ENCODE measurements at regions not wholly inside any gene's neighbourhood (a gene's known extent, or its start where the extent isn't known, plus 50 kb on each side); places are given as distances from the start of the nearest gene placed in this dataset.

GRCh38 chr6:85023721-85024120 lies 259.3 kb upstream of the TBX18 start (continued):
- no peak for TF ChIP-seq ESRRB (CRISPR knock-in tag; IDR thresholded peaks at IDR 0.05; ENCODE audit: borderline replicate concordance)
- no peak for TF ChIP-seq JUND (IDR thresholded peaks at IDR 0.05; ENCODE audit: borderline replicate concordance, low read depth, low read length)
- TF ChIP-seq JUND (tag; IDR thresholded peaks at IDR 0.05; ENCODE audit: borderline replicate concordance, low read depth, low read length), result no peak
- TF ChIP-seq THAP12 (CRISPR knock-in tag; IDR thresholded peaks at IDR 0.05), result no peak
- TF ChIP-seq RB1 (IDR thresholded peaks at IDR 0.05; ENCODE audit: low read depth), result no peak
- TF ChIP-seq ZNF398 (CRISPR knock-in tag; IDR thresholded peaks at IDR 0.05), result no peak
- TF ChIP-seq PTRF (tag; IDR thresholded peaks at IDR 0.05), result no peak
- TF ChIP-seq MLX (CRISPR knock-in tag; conservative IDR thresholded peaks at IDR 0.05), result no peak
- TF ChIP-seq ZNF384 (IDR thresholded peaks at IDR 0.05; ENCODE audit: low read depth, low read length), result no peak

Data from K562 (cell line).